ENCODE measurements at regions not wholly inside any gene's neighbourhood (a gene's known extent, or its start where the extent isn't known, plus 50 kb on each side); places are given as distances from the start of the nearest gene placed in this dataset.

GRCh38 chr13:111044087-111044830, 70.9 kb upstream of the ARHGEF7 start:
- Mint-ChIP-seq H3K9me3 (peaks cover 5% of the 10 kb centered on the region), H3K27me3 (ENCODE audit: low read depth) (peaks cover 10% of the 10 kb centered on the region), H3K36me3 (ENCODE audit: low read depth) (peaks cover 3% of the 10 kb centered on the region), H3K4me1 (peaks cover 4% of the 10 kb centered on the region), H3K4me3 (no peak overlapping the region), H3K27ac (ENCODE audit: unreplicated experiment) (no peak overlapping the region)
- TF ChIP-seq CTCF (conservative IDR thresholded peaks at IDR 0.05): no peak
- no peak for DNase-seq (ENCODE audit: low read depth, low spot score)

- H3K36me3 Mint-ChIP-seq (ENCODE audit: low read depth): peaks cover 3% of the 10 kb centered on the region
- H3K4me1 Mint-ChIP-seq: peaks cover 4% of the 10 kb centered on the region
Measured at GRCh38 chr13:111043575-111043982, 71.5 kb upstream of the ARHGEF7 start.

GRCh38 chr13:111042661-111043226, 72.4 kb upstream of the ARHGEF7 start:
- Mint-ChIP-seq H3K36me3 (ENCODE audit: low read depth) (peaks cover 3% of the 10 kb centered on the region), H3K27ac (ENCODE audit: unreplicated experiment) (no peak overlapping the region), H3K27me3 (ENCODE audit: low read depth) (peaks cover 14% of the 10 kb centered on the region), H3K4me1 (peaks cover 4% of the 10 kb centered on the region), H3K9me3 (peaks cover 5% of the 10 kb centered on the region), H3K4me3 (no peak overlapping the region)
- no peak for TF ChIP-seq CTCF (conservative IDR thresholded peaks at IDR 0.05)
- no peak for DNase-seq (ENCODE audit: low read depth, low spot score)

More at GRCh38 chr13:111043575-111043982, 71.5 kb upstream of the ARHGEF7 start:
- no peak for TF ChIP-seq CTCF (conservative IDR thresholded peaks at IDR 0.05)
- peaks cover 14% of the 10 kb centered on the region for H3K27me3 Mint-ChIP-seq (ENCODE audit: low read depth)
- H3K4me3 Mint-ChIP-seq: no peak overlapping the region
- H3K9me3 Mint-ChIP-seq: peaks cover 5% of the 10 kb centered on the region
- no peak for DNase-seq (ENCODE audit: low read depth, low spot score)
- H3K27ac Mint-ChIP-seq (ENCODE audit: unreplicated experiment): no peak overlapping the region

GRCh38 chr13:111040830-111041229, 74.3 kb upstream of the ARHGEF7 start:
- no peak for DNase-seq (ENCODE audit: low read depth, low spot score)
- TF ChIP-seq CTCF (conservative IDR thresholded peaks at IDR 0.05): no peak
- Mint-ChIP-seq H3K27ac (ENCODE audit: unreplicated experiment) (no peak overlapping the region), H3K36me3 (ENCODE audit: low read depth) (peaks cover 3% of the 10 kb centered on the region), H3K9me3 (peaks cover 5% of the 10 kb centered on the region), H3K4me3 (no peak overlapping the region), H3K27me3 (ENCODE audit: low read depth) (peaks cover 24% of the 10 kb centered on the region), H3K4me1 (peaks cover 4% of the 10 kb centered on the region)

GRCh38 chr13:111039735-111040134, 75.4 kb upstream of the ARHGEF7 start:
- Mint-ChIP-seq H3K27me3 (ENCODE audit: low read depth) (peaks cover 28% of the 10 kb centered on the region), H3K9me3 (peaks cover 5% of the 10 kb centered on the region), H3K4me1 (peaks cover 4% of the 10 kb centered on the region), H3K4me3 (no peak overlapping the region), H3K36me3 (ENCODE audit: low read depth) (peaks cover 3% of the 10 kb centered on the region), H3K27ac (ENCODE audit: unreplicated experiment) (no peak overlapping the region)
- DNase-seq (ENCODE audit: low read depth, low spot score): no peak
- TF ChIP-seq CTCF (conservative IDR thresholded peaks at IDR 0.05): no peak

All from neural crest cell (in vitro differentiated cells).